HT-29 (cell line): ENCODE measurements at regions not wholly inside any gene's neighbourhood (a gene's known extent, or its start where the extent isn't known, plus 50 kb on each side); places are given as distances from the start of the nearest gene placed in this dataset.
"Not testable (repeated sequence)": the region's sequence is repeated elsewhere in the genome, so short reads cannot be mapped to it uniquely, and the experiment has no call there.

Experiments used
- DNase-seq: peaks from one replicate; pipeline ENCODE4 v3.0.0-alpha.2; 2015; ENCODE audit warnings: low spot score

DNA sequence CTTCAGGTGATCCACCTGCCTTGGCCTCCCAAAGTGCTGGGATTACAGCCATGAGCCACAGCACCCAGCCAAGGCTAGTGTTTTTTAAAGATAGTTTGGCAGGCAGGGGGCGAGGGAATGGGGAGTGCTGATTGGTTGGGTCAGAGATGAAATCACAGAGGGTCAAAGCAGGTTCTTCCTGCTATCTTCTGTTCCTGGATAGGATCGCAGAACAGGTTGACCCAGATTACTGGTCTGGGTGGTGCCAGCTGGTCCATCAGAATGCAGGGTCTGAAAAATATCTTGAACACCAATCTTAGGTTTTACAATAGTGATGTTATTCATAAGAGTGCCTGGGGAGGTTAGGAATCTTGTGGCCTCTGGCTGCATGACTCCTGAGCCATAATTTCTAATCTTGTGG is 272.2 kb downstream of the CD83 start:
- DNase-seq = peak; percentile 5

DNA sequence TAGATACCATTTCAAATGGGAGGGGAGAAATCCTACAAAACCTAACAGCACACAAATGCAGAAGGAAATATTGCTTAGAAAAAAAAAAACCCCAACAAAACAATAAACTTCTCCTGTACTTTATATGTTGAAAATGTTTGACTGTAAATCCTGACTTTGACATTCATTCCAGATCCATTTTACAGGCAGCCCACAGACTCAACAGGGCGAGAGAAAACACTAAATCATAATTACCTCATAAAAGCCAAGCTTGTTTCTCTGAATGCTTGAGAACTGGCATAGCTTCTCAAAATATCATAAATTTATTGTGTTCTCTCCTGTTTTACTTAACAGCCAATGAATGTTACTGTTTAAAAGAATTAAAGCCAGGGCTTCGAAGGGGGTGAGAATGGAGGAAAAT is 273.2 kb downstream of the CD83 start:
- no peak for DNase-seq

DNA sequence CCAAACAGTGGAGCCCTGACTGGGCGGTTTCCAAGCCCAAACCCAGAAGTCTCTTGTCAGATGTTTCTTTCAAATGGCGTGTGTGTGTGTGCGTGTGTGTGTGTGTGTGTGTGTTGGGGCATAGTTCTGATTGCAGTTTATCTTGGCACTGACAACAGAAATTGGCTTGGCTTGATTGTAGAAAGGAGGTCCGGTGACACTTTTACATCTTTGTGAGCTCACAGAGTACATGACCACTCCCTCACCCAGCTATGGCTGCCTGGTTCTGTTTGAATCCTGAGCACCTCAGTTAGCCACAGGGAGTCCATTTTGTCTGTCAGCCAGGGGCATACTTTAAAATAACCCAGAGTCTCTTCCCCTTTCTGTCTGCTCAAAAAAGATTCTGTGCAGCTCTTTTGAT is 276.3 kb downstream of the CD83 start:
- no peak for DNase-seq

DNA sequence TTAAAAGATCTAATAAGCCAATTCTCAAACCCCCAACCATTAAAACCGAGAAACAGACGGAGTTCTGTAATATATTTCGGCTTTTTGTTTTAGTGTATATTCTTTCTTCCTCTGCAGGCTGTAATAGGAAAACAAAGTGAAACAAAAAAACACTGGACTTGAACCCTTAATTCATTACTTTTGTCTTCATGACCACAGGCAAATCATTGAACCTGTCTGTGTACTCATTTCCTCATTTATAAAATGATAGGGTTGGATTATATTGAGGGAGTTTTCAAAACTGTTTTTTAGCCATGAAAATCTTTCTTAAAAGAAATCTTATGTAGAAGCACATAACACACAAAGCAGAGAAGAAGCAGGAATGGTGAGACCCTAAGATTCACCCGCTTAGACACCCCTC is 278.8 kb downstream of the CD83 start:
- DNase-seq = no peak

DNA sequence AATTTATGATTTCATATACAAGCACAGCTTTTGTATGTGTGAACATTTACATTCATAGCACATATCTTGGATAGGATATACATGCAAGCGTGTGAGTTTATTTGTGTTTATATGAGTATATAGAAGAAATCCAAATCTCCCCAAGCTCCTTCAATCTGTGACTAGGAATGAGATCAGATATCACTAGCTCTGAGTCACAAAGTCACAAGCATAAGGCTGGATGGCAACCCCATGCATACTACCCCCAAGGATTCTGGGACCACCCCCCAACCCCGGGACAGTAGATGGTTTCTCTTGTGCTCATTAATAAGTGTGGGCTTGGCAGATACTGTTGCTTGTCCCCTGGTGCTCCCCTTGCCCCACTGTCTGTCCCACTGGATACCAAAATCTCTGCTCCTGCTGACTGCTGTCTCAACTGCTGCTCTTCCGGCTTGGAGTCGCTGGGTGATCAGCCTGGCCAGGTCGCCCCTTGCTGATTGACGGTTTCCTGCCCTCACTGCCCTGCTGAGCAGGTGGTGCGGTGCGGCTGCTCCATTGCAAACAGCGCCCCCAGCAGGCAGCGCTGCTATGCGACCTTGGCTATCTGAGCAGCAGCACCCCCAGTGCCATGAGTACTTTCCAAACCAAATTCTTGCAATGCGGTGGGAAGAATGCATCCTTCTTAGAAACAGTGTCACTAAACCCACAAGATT is 279.4 kb downstream of the CD83 start:
- DNase-seq = no peak

DNA sequence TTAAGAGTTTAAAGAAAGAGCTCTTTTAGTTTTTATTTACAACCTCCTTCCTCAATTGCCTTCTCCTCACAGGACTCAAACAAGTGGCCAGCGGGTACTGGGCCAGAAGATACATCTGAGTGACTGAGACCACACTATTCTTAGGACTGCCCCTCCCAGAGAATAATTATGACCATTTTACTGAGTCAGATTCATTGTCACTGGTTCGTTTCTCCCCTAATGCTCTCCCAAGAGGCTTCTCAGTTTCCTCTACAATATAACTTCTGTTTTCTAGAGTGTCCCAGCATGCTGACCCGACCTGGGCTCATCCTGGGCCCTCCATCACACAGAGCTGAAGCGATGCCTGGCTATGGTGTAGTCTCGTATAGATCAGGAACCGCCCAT is 279.9 kb downstream of the CD83 start:
- no peak for DNase-seq

DNA sequence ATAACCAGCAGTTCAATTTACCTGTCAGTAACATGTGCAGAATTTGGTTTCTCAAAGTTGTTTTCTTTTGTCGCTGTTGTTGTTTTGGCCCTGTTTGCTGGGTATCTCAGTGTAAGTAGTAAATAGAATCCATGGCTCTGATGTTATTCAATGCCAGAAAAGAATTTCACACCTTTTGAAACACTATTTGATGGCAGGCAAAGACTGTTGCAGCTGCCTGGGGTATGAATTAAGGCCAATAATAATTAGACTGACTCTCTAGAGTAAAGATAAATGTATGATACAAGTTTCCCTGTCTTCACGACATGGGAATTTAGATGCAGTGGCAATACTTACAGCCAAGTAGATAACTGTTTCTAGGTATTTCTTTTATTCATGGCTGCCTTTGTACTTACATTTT is 281.4 kb downstream of the CD83 start:
- DNase-seq = no peak

DNA sequence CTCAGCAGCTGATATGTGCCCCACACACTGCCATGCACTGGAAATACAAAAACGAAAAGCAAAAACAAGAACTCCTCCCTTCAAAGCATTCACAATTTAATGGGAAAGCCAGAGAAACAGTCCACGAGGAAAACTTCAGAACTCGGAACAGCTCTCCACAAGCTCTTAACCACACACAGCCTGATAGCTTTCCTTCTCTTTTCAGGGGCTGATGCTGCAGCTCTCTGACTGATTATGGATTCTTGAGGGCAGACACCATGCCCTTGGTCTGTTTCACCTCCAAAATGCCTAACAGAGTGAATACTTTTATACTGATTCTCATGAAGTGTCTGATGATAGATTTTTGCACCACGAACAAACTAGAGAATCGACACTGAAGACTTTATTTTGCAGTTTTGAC is 282.1 kb downstream of the CD83 start:
- no peak for DNase-seq

DNA sequence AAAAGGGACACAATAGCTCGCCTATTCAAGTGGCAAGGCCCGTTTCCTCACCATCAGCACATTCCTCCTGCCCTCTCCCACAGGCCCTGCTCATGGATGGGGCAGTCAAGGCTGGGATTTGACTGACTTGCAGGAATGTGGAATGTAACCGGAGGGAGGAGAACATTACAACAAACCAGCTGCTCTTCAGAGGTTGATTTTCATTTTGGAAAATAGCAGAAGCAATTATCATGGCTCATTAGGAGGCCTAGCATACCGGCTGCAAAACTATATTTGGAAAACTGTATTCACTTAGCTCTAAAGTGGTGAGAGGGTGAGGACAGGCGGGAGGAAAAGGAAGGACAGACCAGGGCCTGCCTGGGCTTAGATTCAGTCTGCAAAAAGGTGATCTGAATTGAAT is 283.7 kb downstream of the CD83 start:
- no peak for DNase-seq

DNA sequence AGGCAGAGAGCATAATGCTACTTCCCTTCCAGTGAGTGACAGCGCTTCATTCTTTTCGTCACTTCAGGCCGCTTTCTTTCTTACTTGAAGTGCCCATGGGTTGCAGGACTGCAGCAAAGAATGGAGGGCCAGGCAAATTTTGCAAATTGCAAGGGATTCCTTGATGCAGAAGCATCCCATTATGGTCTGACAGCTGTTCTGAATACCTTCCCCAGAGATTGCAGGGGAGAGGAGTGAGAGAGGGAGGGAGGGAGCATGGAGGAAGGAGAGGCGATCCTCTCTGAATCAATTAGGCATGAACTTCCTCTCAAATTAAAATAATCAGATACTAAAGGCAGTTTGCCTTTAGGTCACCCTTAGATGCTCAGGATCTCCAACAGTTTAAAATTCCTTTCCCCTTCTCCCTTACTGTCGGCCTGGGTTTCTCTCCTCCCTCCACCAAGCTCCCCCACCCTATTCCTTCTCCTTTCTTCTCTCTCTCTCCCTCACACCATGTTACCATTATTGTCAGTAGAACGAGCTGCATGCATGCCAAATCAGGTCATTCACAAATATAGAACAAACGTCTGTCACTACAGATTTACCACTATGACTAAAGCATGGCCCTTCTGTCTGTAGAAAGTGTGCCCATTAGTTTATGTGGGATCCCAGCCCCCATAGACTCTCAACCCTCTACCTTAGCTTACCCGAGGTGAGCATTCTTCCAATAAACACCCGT is 289.2 kb downstream of the CD83 start:
- DNase-seq = no peak

DNA sequence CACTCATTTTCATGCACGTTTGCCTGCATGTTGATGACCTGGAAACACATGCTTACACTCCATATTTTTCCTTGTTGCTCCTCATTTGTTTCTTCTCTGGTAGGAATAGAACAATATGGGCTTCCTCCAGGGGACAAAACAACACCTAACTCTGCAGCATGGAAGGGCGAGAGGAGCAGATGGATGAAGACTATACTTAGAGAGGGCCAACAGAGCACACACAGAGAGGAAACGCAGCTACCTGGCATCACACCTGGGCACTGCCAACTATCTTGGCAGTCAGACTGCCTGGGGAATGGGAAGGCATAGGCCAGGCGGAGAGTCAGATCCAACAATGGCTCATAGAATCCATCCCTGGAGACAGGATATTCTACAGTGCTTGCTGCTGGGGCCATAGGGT is 290.9 kb downstream of the CD83 start:
- DNase-seq = no peak

DNA sequence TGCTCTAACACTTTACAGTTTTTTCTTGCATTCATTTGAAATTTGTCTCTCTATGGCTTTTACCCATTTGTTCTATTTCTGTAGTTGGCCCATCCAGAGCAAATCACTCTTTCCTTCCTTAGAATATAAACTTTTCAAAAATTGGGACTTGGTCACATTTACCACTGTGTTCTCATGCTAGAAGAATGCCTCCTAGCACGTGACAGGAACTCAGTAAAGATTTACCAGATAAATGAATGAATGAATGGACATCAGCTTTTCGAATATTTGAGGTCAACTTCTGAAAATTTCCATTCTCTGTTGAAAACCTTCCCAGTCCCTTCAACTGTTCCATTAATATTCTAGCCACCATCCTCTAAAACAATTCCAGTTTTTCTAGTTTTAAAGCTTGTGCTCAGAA is 294.5 kb downstream of the CD83 start:
- no peak for DNase-seq

DNA sequence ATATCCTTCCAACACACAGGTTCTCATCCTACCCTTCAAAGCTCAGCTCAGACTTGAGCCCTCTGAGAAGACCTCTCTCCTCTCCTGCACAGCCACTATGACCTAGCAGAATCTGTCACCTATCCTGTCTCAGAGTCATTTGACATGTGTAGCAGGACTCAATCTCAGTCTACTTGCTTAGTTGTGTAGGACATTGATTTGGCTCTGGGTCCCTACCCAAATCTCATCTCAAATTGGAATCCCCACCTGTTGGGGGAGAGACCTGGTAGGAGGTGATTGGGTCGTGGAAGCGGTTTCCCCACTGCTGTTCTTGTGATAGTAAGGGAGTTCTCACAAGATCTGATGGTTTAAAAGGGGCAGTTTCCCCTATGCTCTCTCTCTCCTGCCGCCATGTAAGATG is 297.9 kb downstream of the CD83 start:
- DNase-seq = no peak

DNA sequence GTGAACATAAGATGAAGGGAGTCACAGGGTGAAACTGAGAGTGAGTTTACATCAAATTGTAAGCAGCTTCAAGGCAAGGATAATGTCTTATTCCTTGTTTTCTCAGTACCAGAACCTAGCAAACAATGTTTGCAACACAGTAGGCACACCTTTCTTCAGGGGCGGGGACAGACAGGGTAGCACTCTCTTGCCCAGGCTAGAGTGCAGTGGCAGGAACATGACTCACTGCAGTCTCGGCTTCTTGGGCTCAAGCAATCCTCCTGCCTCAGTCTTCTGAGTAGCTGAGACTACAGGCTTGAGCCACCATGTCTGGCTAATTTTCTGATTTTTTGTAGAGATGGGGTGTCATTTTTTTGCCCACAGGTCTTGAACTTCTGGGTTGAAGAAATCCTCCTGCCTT is 299.8 kb downstream of the CD83 start:
- no peak for DNase-seq

DNA sequence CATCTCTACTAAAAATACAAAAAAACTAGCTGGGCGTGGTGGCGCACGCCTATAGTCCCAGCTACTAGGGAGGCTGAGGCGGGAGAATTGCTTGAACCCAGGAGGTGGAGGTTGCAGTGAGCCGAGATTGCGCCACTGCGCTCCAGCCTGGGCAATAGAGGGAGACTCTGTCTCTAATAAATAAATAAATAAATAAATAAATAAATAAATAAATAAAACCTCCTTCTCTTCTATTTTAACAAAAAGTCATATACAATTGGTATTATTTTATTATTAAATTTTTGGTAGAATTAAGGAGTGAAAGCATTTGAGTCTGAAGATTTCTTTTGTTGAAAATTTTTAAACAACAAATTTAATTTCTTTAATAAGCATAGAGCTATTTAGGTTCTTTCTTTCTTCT is 301.7 kb downstream of the CD83 start:
- DNase-seq = not testable (repeated sequence)

DNA sequence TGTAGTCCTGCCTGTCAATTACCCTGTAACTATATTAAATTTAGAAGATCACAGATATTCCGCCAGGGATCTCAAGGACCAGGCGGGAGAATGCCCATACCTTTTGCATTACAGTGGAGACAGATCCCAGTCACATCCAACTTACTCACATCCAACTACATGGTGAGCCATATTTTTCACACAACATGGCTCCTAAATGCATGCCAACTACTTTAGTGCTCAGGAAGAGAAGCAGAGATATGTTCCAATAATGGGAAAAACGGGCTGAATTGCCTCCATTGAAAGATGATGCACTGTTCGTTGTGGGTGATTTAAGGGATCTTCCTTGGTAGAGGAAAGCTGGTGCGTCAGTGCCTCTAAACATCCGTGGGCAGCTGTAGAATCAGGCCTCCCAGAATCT is 304.5 kb downstream of the CD83 start:
- DNase-seq = no peak

DNA sequence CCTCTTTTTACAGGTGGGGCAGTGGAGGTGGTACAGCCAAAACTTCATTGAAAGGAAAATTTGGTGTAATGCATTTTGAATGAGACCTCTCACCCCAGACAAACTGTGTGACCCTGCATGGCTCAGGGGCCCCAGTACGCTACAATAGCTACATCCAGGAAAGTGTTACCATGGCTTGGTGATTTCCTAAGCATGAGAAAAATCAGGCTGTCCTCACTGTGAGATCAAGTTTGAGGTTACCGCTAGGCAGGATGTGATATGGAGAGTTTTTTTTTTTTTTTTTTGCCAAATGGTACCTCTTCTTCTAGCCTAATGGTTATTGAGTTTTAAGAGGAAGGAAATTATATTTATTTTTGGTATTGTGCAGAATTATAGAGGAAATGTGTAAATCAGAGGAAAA is 305.3 kb downstream of the CD83 start:
- DNase-seq = no peak

DNA sequence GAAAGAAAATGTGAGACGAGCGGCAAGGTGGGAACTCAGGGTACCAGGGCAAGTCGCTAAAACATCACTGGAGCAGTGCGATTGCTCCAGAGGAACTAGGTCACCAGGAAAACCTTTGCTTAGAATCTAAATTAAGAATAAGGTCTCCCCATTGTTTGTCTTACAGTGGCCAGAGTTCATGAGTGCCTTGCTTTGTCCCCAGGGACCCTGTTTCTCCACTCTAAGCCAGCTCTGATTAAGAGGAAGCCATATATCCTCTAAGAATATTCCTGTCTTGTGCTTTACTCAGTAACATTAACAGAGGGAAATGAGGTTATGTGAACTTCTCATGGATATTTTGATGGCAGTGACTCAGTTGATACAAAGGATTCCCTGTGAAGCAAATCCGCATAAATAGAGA is 305.8 kb downstream of the CD83 start:
- DNase-seq = no peak

DNA sequence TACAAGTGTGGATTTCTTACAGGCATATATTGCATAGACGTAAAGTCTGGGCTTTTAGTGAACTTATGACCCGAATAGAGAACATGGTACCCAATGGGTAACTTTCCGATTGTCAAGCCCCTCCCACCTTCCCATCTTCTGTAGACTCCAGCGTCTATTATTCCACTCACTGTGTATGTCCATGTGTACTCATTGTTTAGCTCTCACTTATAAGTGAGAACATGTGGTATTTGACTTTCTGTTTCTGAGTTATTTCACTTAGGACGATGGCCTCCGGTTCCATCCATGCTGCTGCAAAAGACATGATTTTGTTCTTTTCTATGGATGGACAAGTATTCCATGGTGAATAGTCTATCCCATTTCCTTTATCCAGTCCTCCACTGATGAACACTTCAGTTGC is 306.4 kb downstream of the CD83 start:
- DNase-seq = no peak

DNA sequence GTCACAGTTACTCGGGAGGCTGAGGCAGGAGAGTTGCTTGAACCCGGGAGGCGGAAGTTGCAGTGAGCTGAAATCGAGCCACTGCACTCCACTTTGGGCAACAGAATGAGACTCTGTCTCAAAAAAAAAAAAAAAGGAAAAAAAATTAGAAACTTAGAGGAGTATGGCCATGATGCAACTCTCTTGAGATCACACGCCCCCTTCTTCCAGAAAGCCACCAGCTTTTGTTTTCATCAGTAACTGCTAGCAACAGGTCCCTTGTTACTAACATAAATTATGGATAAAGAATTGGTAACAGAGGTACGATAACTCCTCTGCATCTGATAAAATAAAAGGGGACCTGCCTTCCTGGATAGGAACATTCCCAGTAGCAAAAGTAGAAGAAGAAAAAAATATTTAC is 308.2 kb downstream of the CD83 start:
- no peak for DNase-seq

DNA sequence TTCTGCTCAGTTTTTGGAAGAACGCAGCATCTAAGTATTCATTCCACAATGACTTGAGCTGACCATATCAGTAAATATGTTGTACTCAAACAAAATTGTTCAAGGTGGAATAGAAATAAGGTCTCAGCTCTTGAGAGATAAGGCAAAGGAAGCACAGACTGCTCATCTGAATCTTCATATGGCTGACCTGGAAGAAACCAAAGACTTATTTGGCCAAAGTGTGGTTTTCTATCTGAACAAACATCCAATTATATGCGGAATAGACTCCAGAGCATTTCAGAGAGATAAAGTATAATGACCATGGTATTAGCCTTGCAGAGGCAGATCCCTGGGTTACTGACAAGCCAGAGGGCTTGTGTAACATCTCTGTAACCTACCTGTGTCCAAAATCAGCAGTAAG is 308.7 kb downstream of the CD83 start:
- no peak for DNase-seq

DNA sequence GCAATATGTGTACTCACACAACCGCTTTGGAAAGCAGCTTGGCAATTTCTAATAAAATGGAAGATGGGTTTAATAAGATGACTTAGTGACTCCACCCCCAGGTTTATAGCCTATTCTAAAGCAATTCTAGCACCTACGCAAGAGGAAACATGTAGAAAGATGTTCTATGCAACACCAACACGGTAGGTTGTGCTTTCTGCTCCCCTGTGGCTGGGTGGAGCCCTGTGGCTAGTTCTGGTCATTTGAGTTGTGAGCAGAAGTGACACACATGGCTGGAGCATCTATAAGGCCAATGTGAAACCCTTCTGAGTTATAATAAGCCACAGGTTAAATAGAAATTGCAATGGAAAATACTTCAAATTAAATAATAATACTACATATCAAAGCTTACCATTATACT is 310.7 kb downstream of the CD83 start:
- DNase-seq = no peak

DNA sequence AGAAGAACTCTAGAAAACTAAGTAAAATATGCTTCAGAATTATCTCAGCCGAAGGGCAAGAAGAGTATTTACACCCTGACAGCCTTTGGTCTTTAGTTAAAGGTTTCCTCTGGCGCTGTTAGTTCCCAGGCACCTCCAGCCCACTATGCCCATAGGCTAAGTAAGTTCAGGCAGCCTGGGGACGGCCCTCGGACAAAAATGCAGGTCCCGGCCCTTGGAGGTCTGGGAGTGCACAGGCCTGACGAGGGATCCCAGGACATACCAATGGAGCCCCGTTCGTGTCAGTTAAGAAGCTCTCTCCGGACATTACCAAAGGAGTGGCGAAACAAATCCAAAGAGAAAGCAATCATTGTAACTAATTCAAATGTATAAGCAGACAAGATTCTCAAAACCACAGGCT is 311.8 kb downstream of the CD83 start:
- DNase-seq = no peak

DNA sequence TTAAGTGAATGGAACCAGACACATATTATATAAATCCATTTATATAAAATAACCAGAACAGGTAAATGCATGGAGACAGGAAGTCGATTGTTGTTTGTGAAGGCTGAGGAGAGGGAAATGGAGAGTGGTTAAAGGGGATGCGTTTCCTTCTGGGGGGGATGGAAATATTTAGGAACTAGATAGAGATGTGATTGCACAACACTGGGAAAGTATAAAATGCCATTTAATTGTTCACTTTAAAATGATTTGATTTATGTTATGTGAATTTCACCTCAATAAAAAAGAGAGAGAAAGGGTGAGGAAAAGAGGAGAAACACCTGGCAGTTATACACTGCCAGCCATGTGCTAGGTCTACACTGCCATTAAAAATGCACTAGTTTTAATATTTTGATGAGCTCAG is 312.6 kb downstream of the CD83 start:
- no peak for DNase-seq
